ENCODE measurements at regions not wholly inside any gene's neighbourhood (a gene's known extent, or its start where the extent isn't known, plus 50 kb on each side); places are given as distances from the start of the nearest gene placed in this dataset.
A peak's percentile ranks its signal among the peaks of the same experiment; 100 is the strongest.

- DNase-seq: peak; percentile 59
- peaks cover 15% of the 10 kb centered on the region for H3K4me1 Mint-ChIP-seq (ENCODE audit: low read depth, unreplicated experiment)
- no peaks in the 10 kb centered on the region for H3K27me3 Mint-ChIP-seq (ENCODE audit: unreplicated experiment)
- TF ChIP-seq, protein P1, sequence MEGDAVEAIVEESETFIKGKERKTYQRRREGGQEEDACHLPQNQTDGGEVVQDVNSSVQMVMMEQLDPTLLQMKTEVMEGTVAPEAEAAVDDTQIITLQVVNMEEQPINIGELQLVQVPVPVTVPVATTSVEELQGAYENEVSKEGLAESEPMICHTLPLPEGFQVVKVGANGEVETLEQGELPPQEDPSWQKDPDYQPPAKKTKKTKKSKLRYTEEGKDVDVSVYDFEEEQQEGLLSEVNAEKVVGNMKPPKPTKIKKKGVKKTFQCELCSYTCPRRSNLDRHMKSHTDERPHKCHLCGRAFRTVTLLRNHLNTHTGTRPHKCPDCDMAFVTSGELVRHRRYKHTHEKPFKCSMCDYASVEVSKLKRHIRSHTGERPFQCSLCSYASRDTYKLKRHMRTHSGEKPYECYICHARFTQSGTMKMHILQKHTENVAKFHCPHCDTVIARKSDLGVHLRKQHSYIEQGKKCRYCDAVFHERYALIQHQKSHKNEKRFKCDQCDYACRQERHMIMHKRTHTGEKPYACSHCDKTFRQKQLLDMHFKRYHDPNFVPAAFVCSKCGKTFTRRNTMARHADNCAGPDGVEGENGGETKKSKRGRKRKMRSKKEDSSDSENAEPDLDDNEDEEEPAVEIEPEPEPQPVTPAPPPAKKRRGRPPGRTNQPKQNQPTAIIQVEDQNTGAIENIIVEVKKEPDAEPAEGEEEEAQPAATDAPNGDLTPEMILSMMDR (IDR thresholded peaks at IDR 0.05; ENCODE audit: unreplicated experiment): no peak
- no peaks in the 10 kb centered on the region for H3K36me3 Mint-ChIP-seq (ENCODE audit: insufficient read depth, unreplicated experiment)
- no peak overlapping the region for H3K4me3 Mint-ChIP-seq (ENCODE audit: low read depth, unreplicated experiment)
- no TSS peak for BruUV-seq (replicated peaks)
- intact Hi-C loops (cut with micrococcal nuclease; ENCODE audit: unreplicated experiment): no loop called here
- CTCF ChIA-PET: interaction anchor here (0.6 to 1.2 kb wide), 2 partner anchors 21 to 819 kb away, joined by 3 read pairs; no protein-coding TSS in a partner anchor
- H3K9me3 Mint-ChIP-seq (ENCODE audit: low read depth, unreplicated experiment): peaks cover 2% of the 10 kb centered on the region
- peak overlapping the region; percentile 92 for H3K27ac Mint-ChIP-seq (ENCODE audit: unreplicated experiment)
Observed at GRCh38 chr18:73235491-73235890, 367.7 kb upstream of the NETO1 start.

GRCh38 chr18:73232933-73233332 lies 365.1 kb upstream of the NETO1 start:
- Mint-ChIP-seq H3K27me3 (ENCODE audit: unreplicated experiment) (no peaks in the 10 kb centered on the region), H3K36me3 (ENCODE audit: insufficient read depth, unreplicated experiment) (no peaks in the 10 kb centered on the region), H3K4me3 (ENCODE audit: low read depth, unreplicated experiment) (no peak overlapping the region), H3K27ac (ENCODE audit: unreplicated experiment) (no peak overlapping the region), H3K4me1 (ENCODE audit: low read depth, unreplicated experiment) (peaks cover 15% of the 10 kb centered on the region), H3K9me3 (ENCODE audit: low read depth, unreplicated experiment) (no peaks in the 10 kb centered on the region)
- DNase-seq: no peak
- BruUV-seq (replicated peaks): no TSS peak
- TF ChIP-seq, protein P1 (IDR thresholded peaks at IDR 0.05; ENCODE audit: unreplicated experiment): no peak
- intact Hi-C loops (cut with micrococcal nuclease; ENCODE audit: unreplicated experiment): no loop called here
- CTCF ChIA-PET: no interaction called here

GRCh38 chr18:73220663-73221062 lies 352.9 kb upstream of the NETO1 start:
- no peak overlapping the region for H3K4me3 Mint-ChIP-seq (ENCODE audit: low read depth, unreplicated experiment)
- H3K4me1 Mint-ChIP-seq (ENCODE audit: low read depth, unreplicated experiment): no peaks in the 10 kb centered on the region
- TF ChIP-seq, protein P1 (IDR thresholded peaks at IDR 0.05; ENCODE audit: unreplicated experiment): no peak
- CTCF ChIA-PET: interaction anchor here (0.7 kb wide), 1 partner anchor 968 kb away, joined by 4 read pairs; no protein-coding TSS in a partner anchor
- intact Hi-C loops (cut with micrococcal nuclease; ENCODE audit: unreplicated experiment): no loop called here
- H3K27me3 Mint-ChIP-seq (ENCODE audit: unreplicated experiment): no peaks in the 10 kb centered on the region
- H3K36me3 Mint-ChIP-seq (ENCODE audit: insufficient read depth, unreplicated experiment): no peaks in the 10 kb centered on the region
- H3K9me3 Mint-ChIP-seq (ENCODE audit: low read depth, unreplicated experiment): peaks cover 14% of the 10 kb centered on the region
- no peak overlapping the region for H3K27ac Mint-ChIP-seq (ENCODE audit: unreplicated experiment)
- BruUV-seq (replicated peaks): no TSS peak
- DNase-seq: no peak

DNA sequence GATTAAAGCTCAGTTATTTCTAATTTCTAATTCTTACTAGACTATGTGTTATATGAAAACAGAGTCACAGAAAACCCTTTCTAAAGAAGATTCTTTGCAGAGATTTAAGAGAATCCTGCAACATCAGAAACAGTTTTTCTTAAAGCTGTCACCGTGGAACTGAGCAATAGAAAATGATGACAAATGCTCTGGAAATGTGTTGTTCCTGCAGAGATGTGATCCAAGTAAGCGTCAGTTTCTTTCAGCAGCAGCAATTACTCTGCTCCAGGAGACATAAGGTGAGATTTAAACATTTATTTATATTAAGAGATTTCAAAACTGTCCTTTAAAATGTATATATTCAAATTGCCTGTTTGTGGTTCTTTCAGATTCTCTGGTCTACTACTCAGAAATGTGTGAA lies 350.5 kb upstream of the NETO1 start:
- no peak for DNase-seq
- no peak overlapping the region for H3K4me3 Mint-ChIP-seq (ENCODE audit: low read depth, unreplicated experiment)
- no peaks in the 10 kb centered on the region for H3K27me3 Mint-ChIP-seq (ENCODE audit: unreplicated experiment)
- CTCF ChIA-PET: no interaction called here
- BruUV-seq (replicated peaks): no TSS peak
- TF ChIP-seq, protein P1 (IDR thresholded peaks at IDR 0.05; ENCODE audit: unreplicated experiment): no peak
- H3K9me3 Mint-ChIP-seq (ENCODE audit: low read depth, unreplicated experiment): peaks cover 22% of the 10 kb centered on the region
- H3K36me3 Mint-ChIP-seq (ENCODE audit: insufficient read depth, unreplicated experiment): no peaks in the 10 kb centered on the region
- intact Hi-C loops (cut with micrococcal nuclease; ENCODE audit: unreplicated experiment): no loop called here
- no peaks in the 10 kb centered on the region for H3K4me1 Mint-ChIP-seq (ENCODE audit: low read depth, unreplicated experiment)
- no peak overlapping the region for H3K27ac Mint-ChIP-seq (ENCODE audit: unreplicated experiment)

All from Calu3 (cell line).